Lower leg skin (tissue), 3 donors: ENCODE measurements at regions not wholly inside any gene's neighbourhood (a gene's known extent, or its start where the extent isn't known, plus 50 kb on each side); places are given as distances from the start of the nearest gene placed in this dataset.

Source experiments
- CTCF ChIP-seq, 3 donors: fragments of 450-650 bp; IDR thresholded peaks; one replicate each; pipeline ENCODE4 v1.5.1; 2016; ENCODE audit warnings: antibody characterized with exemption in 3 of 3, mild to moderate bottlenecking in 3 of 3, moderate library complexity in 2 of 3
- POLR2A ChIP-seq, 2 donors: fragments of 450-650 bp; IDR thresholded peaks; one replicate each; pipeline ENCODE4 v1.6.1; 2016 to 2017; ENCODE audit warnings: antibody characterized with exemption in 2 of 2, mild to moderate bottlenecking in 1 of 2, moderate library complexity in 1 of 2

DNA sequence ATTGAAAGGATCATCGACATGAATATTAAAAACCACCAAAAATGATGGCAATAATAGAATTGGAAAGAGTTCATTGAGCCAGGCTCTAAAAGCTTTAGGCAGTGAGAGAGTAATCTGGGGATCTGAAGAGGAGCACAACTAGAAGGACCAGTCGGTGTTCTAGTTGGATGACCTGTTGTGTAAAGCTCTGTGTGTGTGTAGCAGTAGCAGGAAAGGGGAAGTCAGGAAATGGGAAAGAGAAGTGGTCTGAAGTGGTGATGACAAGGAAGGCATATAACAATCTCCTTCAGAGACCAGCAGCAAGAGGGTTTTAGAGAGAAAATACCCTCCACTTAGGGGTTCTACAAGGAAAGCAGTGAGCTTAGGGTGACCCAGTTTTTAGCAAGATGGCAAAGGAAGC lies 539.2 kb downstream of the HTR7 start:
- no peak for TF ChIP-seq CTCF (IDR thresholded peaks at IDR 0.05)
- TF ChIP-seq POLR2A (IDR thresholded peaks at IDR 0.05) = no peak
